COLO668 (cell line): ENCODE measurements at regions not wholly inside any gene's neighbourhood (a gene's known extent, or its start where the extent isn't known, plus 50 kb on each side); places are given as distances from the start of the nearest gene placed in this dataset.
"Not testable (repeated sequence)": the region's sequence is repeated elsewhere in the genome, so short reads cannot be mapped to it uniquely, and the experiment has no call there.

Experiments
- DNase-seq: peaks from one replicate; lab custom pipeline; 2025; ENCODE audit not compliant: unreplicated experiment; lab: John Stamatoyannopoulos, UW

DNA sequence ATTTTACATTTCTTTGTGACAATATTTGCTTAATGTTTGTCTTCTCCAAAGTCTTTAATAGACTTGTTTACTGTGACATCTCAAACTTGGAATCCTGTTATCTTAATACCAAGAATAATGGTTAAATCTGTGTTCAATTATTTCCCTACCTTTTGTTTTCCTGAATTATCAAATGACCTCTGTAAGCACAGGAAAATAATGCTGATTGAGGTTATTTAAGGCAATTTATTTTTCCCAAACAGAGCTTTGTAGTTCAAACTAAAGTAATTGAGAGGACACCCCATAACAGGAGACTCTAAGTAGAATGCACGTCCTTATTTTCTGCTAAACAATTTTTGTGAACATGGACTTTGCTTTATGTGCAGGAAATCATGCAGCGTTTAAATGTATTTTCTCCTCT, 195.0 kb downstream of the BTBD3 start:
- DNase-seq, result no peak

DNA sequence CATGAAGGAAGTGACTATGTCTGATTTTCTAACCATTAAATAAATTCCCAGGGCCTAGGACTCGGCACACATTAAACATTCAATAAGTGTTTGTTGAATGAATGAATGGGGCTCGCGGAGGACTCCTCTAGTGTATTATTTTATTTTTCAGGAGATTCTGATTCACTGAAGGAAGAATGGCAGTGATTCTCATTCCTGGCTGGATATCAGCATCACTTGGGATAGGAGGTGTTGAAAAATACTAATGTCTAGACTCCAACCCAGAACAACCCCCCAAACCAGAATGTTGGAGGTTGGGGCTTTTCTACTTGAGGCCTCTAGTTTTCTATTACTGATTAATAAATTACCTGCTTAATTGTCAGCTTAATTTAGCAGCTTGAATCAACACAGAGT, 195.4 kb downstream of the BTBD3 start:
- DNase-seq, result no peak

- no peak for DNase-seq
Measured at GRCh38 chr20:12113468-12114371, 196.0 kb downstream of the BTBD3 start.

DNA sequence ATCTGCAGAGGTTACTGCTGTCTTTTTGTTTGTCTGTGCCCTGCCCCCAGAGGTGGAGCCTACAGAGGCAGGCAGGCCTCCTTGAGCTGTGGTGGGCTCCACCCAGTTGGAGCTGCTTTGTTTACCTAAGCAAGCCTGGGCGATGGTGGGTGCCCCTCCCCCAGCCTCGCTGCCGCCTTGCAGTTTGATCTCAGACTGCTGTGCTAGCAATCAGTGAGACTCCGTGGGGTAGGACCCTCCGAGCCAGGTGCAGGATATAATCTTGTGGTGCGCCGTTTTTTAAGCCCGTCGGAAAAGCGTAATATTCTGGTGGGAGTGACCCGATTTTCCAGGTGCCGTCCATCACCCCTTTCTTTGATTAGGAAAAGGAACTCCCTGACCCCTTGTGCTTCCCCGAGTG, 211.4 kb downstream of the BTBD3 start:
- DNase-seq, result not testable (repeated sequence)

GRCh38 chr20:12129532-12129931, 211.8 kb downstream of the BTBD3 start:
- not testable (repeated sequence) for DNase-seq

DNA sequence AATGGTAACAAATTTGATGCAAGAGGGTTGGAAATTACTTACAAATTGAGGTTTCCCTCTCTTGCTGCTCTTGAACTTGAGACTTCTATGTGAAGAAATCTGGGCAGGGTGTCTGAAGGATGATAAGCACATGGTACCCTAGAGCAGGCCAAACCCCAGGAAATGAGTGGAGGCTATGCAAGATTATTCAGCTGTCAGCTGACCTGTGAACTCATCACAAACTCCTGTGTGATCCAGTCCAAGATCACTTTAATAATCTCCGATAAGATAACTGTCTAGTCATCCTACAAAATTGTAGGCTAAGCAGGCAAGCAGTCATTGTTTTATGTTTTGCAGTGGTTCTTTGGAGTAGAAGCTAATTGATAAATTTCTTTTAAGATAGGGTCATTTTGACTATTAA, 213.1 kb downstream of the BTBD3 start:
- no peak for DNase-seq

GRCh38 chr20:12133553-12133952, 215.9 kb downstream of the BTBD3 start:
- no peak for DNase-seq

DNA sequence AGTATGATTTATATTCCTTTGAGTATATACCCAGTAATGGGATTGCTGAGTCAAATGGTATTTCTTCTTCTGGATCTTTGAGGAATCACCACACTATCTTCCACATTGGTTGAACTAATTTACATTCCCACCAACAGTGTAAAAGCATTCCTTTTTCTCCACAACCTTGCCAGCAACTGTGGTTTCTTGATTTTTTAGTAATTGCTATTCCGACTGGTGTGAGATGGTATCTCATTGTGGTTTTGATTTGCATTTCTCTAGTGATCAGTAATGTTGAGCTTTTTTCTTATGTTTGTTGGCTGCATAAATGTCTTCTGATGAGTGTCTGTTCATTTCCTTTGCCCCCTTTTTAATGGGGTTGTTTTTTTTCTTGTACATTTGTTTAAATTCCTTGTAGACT, 228.3 kb downstream of the BTBD3 start:
- DNase-seq, result not testable (repeated sequence)

GRCh38 chr20:12152996-12153395, 235.3 kb downstream of the BTBD3 start:
- DNase-seq, result no peak

DNA sequence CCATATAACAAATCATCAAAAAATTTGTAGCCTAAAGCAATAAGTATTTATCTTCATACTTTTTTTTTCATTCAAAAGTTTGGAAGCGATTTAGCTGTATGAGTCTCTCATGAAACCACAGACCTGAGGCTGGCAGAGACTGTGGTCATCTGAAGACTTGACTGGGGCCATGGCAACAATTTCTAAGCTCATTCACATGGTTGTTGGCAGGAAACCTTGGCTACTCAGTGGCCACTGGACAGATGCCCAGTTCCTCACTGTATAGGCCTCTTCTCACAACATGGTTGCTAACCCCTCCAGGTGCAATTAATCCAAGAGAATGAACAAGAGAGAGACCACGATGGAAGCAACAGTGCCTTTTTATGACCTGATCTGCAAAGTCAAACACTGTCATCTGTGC, 235.9 kb downstream of the BTBD3 start:
- no peak for DNase-seq

DNA sequence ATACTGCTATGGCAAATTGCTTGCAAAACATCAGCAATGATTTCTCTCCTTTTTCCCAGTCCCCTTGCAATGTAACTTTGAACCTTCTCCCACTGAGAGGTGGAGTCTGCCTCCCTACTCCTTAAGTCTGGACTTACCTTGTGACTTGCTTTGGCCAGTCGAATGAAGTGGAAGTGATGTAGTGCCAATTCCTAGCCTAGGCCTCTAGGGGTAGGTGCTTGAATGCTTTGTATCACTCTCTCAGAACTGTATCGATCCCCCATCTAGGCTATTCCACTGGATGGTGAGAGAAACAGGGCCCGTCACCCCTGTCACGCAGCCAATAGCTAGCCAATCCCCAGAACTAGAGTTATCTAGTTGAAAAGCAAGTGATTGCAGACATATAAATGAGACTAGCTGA, 238.6 kb downstream of the BTBD3 start:
- no peak for DNase-seq

DNA sequence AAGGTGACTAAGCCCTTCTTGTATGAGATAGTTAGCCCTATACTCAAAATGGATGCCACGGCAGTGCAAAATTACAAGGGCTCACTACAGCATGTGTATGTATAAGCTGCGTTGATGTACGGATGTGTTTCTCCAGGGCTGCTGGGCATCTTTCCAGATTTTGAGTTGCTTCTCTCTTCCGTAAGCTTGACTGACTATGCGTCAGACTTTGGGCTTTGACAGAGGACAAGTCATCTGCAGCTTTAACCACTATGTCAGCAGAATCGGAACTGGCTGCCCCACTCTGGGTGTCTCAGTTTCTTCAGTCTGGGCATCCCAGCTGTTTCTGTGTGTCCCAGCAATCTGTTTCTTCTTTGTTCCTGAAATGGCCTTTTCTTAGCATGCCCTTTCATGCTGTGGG, 241.6 kb downstream of the BTBD3 start:
- DNase-seq, result no peak

DNA sequence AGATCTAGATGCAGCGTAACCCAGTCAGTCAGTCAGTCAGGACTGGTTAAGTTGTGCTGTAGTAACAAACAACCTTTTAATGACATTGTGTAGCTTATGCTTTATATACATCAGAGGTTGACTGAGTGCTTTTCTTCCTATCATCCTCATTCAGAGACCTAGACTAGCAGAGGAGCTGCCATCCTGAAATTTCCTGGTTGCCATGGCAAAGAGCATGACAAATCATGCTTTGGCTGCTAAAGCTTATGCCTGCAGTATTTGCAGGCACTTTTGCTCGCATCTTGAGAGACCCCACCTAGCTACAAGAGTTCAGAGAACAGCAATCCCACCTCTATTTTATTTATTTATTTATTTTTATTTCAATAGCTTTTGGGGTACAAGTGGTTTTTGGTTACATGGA, 244.0 kb downstream of the BTBD3 start:
- no peak for DNase-seq

DNA sequence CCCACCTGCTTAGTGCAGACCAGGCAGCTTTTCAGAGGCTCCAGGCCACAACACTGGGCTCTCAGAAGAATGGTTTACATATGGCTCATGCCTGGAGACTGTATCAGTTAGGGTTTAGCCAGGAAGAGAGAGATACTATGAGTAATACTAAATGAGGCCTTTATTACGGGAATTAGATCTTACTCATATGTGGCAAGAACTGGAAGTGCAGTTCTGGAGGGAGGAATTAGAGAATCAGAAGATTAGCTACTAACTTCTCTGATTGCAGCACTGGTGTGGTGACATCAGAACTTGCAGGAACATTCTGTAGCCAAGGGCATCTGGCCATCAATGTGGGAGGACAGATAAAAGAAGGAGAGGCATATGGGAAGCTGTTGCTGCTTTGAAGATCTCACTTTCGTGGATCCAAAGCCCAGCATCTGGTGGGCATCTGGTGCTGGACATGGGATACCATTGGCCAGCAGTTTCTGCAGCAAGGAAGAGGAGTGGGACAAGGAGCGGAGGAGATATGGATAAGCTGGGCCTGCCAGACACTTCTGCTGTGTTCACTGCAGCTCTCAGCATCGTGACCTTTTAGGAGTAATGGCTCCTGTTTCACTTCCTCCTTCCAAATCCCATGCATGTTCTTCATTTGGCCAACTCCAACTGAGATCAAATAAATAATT, 248.5 kb downstream of the BTBD3 start:
- no peak for DNase-seq

GRCh38 chr20:12170406-12170805, 252.7 kb downstream of the BTBD3 start:
- no peak for DNase-seq

DNA sequence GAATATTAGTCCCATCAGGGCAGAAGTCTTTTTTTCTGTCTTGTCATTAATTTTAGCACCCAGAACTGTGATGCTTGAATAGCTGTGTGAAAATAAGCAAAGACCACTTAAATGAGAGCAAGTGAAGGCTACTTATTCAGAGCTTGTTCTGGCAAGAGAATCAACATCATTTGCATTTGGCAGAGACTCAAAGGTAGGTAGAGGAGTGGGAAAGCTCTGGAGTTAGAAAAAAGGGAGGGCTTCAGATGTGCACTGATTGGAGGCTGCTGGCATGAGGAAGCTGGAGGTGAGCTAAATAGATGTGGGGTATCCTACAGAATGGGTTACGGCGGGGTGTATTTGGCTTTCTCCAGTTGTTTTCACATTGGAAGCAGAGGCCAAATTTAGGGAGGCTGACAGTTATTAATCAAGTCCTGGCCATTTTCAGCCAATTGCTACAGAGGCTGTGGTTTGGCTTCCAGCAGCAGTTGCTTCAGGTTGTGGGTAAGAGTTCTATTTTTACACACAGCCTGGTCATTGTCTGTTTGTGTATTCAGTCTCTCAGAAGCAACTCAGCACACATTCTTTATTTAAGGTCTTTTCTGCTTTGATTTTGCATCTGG, 254.3 kb downstream of the BTBD3 start:
- peak; percentile 43 for DNase-seq

GRCh38 chr20:12173347-12174012, 255.8 kb downstream of the BTBD3 start:
- DNase-seq, result no peak

GRCh38 chr20:12175538-12175937, 257.8 kb downstream of the BTBD3 start:
- DNase-seq, result no peak

GRCh38 chr20:12177657-12178293, 260.1 kb downstream of the BTBD3 start:
- peak; percentile 63 for DNase-seq

GRCh38 chr20:12179692-12180091, 262.0 kb downstream of the BTBD3 start:
- no peak for DNase-seq

DNA sequence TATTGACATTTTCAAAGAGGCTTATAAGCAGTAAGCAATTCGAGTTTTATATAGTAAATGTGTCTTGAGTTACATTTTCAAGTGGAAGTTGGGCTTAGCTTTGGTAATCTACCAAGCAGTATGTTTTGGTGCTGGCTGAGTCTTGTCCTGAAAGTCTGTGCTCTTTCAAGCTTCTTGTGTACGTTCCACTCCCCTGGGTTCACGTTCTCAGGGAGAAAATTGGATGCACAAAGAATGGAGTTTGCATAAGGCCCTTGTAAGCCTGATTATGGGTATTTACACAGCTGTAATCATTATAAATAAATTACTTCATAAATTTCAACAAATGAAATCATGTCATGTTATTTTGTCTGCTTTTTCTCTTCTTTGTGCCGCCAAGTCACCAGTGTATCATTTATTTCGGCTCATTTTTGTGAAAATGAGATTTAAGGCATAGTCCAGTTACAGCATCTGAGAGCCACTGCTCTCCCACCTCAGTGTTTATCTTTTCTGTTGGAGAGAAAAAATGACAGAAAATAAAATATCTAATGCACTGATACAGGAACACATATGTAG, 262.5 kb downstream of the BTBD3 start:
- peak; percentile 19 for DNase-seq
